Endothelial cell (in vitro differentiated cells): ENCODE measurements at regions not wholly inside any gene's neighbourhood (a gene's known extent, or its start where the extent isn't known, plus 50 kb on each side); places are given as distances from the start of the nearest gene placed in this dataset.

Experiments used
- DNase-seq: peaks from one replicate; pipeline ENCODE4 v3.0.0; 2021; ENCODE audit warnings: low spot score
- H3K27ac Mint-ChIP-seq: one replicate; pipeline ENCODE4 v1.8.0; 2021; ENCODE audit warnings: mixed read lengths, inconsistent platforms; ENCODE audit not compliant: unreplicated experiment
- H3K27me3 Mint-ChIP-seq: one replicate; pipeline ENCODE4 v1.8.0; 2021; ENCODE audit warnings: mild to moderate bottlenecking, moderate library complexity, mixed read lengths, inconsistent platforms; ENCODE audit not compliant: unreplicated experiment
- H3K36me3 Mint-ChIP-seq: one replicate; pipeline ENCODE4 v1.8.0; 2021; ENCODE audit warnings: mild to moderate bottlenecking, low read depth, mixed read lengths, inconsistent platforms; ENCODE audit not compliant: unreplicated experiment
- H3K4me1 Mint-ChIP-seq: one replicate; pipeline ENCODE4 v1.8.0; 2021; ENCODE audit warnings: mild to moderate bottlenecking, mixed read lengths, inconsistent platforms; ENCODE audit not compliant: unreplicated experiment
- H3K4me3 Mint-ChIP-seq: one replicate; pipeline ENCODE4 v1.8.0; 2021; ENCODE audit warnings: mild to moderate bottlenecking, mixed read lengths, inconsistent platforms; ENCODE audit not compliant: unreplicated experiment
- H3K9me3 Mint-ChIP-seq: one replicate; pipeline ENCODE4 v1.8.0; 2021; ENCODE audit warnings: mixed read lengths, inconsistent platforms; ENCODE audit not compliant: unreplicated experiment
- CTCF ChIP-seq: fragments of 200-600 bp; sonication (generic); IDR thresholded peaks from one replicate; pipeline ENCODE4 v1.5.0; 2021; ENCODE audit warnings: antibody characterized with exemption; ENCODE audit not compliant: unreplicated experiment

GRCh38 chr5:2147504-2148311, 265.0 kb upstream of the IRX4 start:
- Mint-ChIP-seq H3K27ac (no peak overlapping the region), H3K4me1 (no peaks in the 10 kb centered on the region), H3K36me3 (no peaks in the 10 kb centered on the region), H3K9me3 (no peaks in the 10 kb centered on the region), H3K27me3 (peaks cover 4% of the 10 kb centered on the region), H3K4me3 (no peak overlapping the region)
- no peak for DNase-seq
- no peak for TF ChIP-seq CTCF

GRCh38 chr5:2143646-2144353, 261.1 kb upstream of the IRX4 start:
- no peak for TF ChIP-seq CTCF
- H3K4me3 Mint-ChIP-seq = no peak overlapping the region
- no peaks in the 10 kb centered on the region for H3K36me3 Mint-ChIP-seq
- no peak overlapping the region for H3K27ac Mint-ChIP-seq
- no peaks in the 10 kb centered on the region for H3K4me1 Mint-ChIP-seq
- no peaks in the 10 kb centered on the region for H3K9me3 Mint-ChIP-seq
- peaks cover 5% of the 10 kb centered on the region for H3K27me3 Mint-ChIP-seq
- DNase-seq = no peak

GRCh38 chr5:2143088-2143487, 260.4 kb upstream of the IRX4 start:
- DNase-seq = no peak
- Mint-ChIP-seq H3K27me3 (peaks cover 5% of the 10 kb centered on the region), H3K36me3 (no peaks in the 10 kb centered on the region), H3K4me3 (no peak overlapping the region), H3K4me1 (no peaks in the 10 kb centered on the region), H3K9me3 (no peaks in the 10 kb centered on the region), H3K27ac (no peak overlapping the region)
- TF ChIP-seq CTCF = no peak

GRCh38 chr5:2142456-2142954, 259.8 kb upstream of the IRX4 start:
- Mint-ChIP-seq H3K4me3 (no peak overlapping the region), H3K27me3 (peaks cover 2% of the 10 kb centered on the region), H3K4me1 (no peaks in the 10 kb centered on the region), H3K36me3 (no peaks in the 10 kb centered on the region), H3K9me3 (no peaks in the 10 kb centered on the region), H3K27ac (no peak overlapping the region)
- no peak for TF ChIP-seq CTCF
- DNase-seq = no peak
